ENCODE measurements at regions not wholly inside any gene's neighbourhood (a gene's known extent, or its start where the extent isn't known, plus 50 kb on each side); places are given as distances from the start of the nearest gene placed in this dataset.

DNA sequence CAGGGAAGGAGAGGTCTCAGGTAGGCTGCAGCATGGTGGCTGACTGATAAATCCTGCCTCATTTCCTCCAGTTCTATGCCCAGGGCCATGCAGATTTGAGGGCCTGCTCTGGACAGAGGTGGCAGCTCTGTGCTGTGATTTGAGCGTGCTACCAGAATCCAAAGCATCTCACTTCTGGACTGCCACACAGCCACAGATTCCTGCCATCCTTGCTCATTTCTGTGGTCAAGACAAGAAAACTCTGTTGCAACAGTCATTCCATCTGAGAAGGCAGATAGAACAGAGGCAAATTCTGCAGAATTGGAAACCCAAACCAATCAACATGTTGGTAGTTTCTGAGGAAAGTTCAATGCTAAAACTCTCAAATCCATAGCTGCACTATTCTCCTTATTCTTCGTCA lies 102.8 kb upstream of the GALNT2 start:
- H3K23ac ChIP-seq (ENCODE audit: low read length) = no peak overlapping the region
- H3K4me3 ChIP-seq (ENCODE audit: low read depth, low read length) = no peak overlapping the region
- H3K9ac ChIP-seq (ENCODE audit: low read length) = no peak overlapping the region
- H4K12ac ChIP-seq (ENCODE audit: low read depth, low read length) = no peak overlapping the region
- no peak overlapping the region for H2BK12ac ChIP-seq (ENCODE audit: low read length)
- H3K18ac ChIP-seq (ENCODE audit: low read length) = no peak overlapping the region
- no peak overlapping the region for H2AFZ ChIP-seq (ENCODE audit: insufficient read depth, low read length, poor library complexity)
- no peak overlapping the region for H3K14ac ChIP-seq (ENCODE audit: low read length)
- DNase-seq = no peak
- H4K8ac ChIP-seq (ENCODE audit: low read depth, low read length) = no peak overlapping the region
- H3K79me2 ChIP-seq (ENCODE audit: control insufficient read depth, insufficient read depth, low read length, poor library complexity) = no peaks in the 10 kb centered on the region
- H3K79me1 ChIP-seq (ENCODE audit: low read length) = no peaks in the 10 kb centered on the region
- H3K4me1 ChIP-seq (ENCODE audit: control insufficient read depth in 1 of 2, insufficient read depth in 2 of 2, low read length in 2 of 2) = no peaks in the 10 kb centered on the region
- H3K4ac ChIP-seq (ENCODE audit: low read depth, low read length) = no peak overlapping the region
- H2BK5ac ChIP-seq (ENCODE audit: low read depth, low read length, poor library complexity) = no peak overlapping the region
- no peak overlapping the region for H3K27ac ChIP-seq (ENCODE audit: low read depth, low read length)
- H4K91ac ChIP-seq (ENCODE audit: low read depth, low read length) = no peak overlapping the region
- no peak overlapping the region for H2BK120ac ChIP-seq (ENCODE audit: insufficient read depth, low read length, poor library complexity)
- H3K4me2 ChIP-seq (ENCODE audit: low read length) = no peak overlapping the region
- H2AK5ac ChIP-seq (ENCODE audit: low read length) = no peak overlapping the region
- no peaks in the 10 kb centered on the region for H3K9me3 ChIP-seq (ENCODE audit: insufficient read depth, low read depth, low read length)
- H3K27me3 ChIP-seq (ENCODE audit: insufficient read depth, low read length) = no peaks in the 10 kb centered on the region
- WGBS (ENCODE audit: extremely low coverage, insufficient coverage, insufficient read length) = no CpG with 5 or more reads among the region's 2 CpGs
- no peaks in the 10 kb centered on the region for H3K36me3 ChIP-seq (ENCODE audit: control insufficient read depth in 1 of 2, insufficient read depth in 2 of 2, low read length in 2 of 2)

DNA sequence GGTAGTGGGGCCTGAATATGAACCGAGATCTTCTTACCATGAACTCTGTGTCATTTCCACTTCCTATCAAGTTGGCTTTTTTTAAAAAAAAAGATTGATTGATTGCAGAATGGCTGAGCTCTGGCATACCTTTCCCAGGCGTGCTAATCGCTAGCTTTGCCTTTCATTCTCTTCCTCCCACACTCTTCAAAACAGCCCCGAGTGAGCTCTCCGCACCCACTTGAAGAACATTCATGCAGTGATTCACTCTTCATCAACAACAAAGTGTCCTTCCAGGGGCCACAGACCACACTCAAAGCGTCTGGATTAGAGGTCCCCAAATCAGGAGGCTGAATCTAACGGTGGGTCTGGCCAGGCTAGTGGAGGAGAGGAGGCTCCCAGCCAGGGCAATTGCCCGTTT lies 96.3 kb upstream of the GALNT2 start:
- no peak overlapping the region for H2AK5ac ChIP-seq (ENCODE audit: low read length)
- H3K23ac ChIP-seq (ENCODE audit: low read length) = no peak overlapping the region
- no peak for DNase-seq
- H3K9me3 ChIP-seq (ENCODE audit: insufficient read depth, low read depth, low read length) = peaks cover 3% of the 10 kb centered on the region
- H3K27ac ChIP-seq (ENCODE audit: low read depth, low read length) = no peak overlapping the region
- H3K18ac ChIP-seq (ENCODE audit: low read length) = no peak overlapping the region
- no peak overlapping the region for H3K9ac ChIP-seq (ENCODE audit: low read length)
- H4K91ac ChIP-seq (ENCODE audit: low read depth, low read length) = no peak overlapping the region
- H2BK12ac ChIP-seq (ENCODE audit: low read length) = no peak overlapping the region
- no peaks in the 10 kb centered on the region for H3K4me1 ChIP-seq (ENCODE audit: control insufficient read depth in 1 of 2, insufficient read depth in 2 of 2, low read length in 2 of 2)
- no peaks in the 10 kb centered on the region for H3K79me2 ChIP-seq (ENCODE audit: control insufficient read depth, insufficient read depth, low read length, poor library complexity)
- no peaks in the 10 kb centered on the region for H3K27me3 ChIP-seq (ENCODE audit: insufficient read depth, low read length)
- H2AFZ ChIP-seq (ENCODE audit: insufficient read depth, low read length, poor library complexity) = no peak overlapping the region
- H3K36me3 ChIP-seq (ENCODE audit: control insufficient read depth in 1 of 2, insufficient read depth in 2 of 2, low read length in 2 of 2) = no peaks in the 10 kb centered on the region
- H2BK120ac ChIP-seq (ENCODE audit: insufficient read depth, low read length, poor library complexity) = no peak overlapping the region
- H3K79me1 ChIP-seq (ENCODE audit: low read length) = no peaks in the 10 kb centered on the region
- no peak overlapping the region for H3K4me2 ChIP-seq (ENCODE audit: low read length)
- H3K14ac ChIP-seq (ENCODE audit: low read length) = no peak overlapping the region
- H4K8ac ChIP-seq (ENCODE audit: low read depth, low read length) = no peak overlapping the region
- no peak overlapping the region for H4K12ac ChIP-seq (ENCODE audit: low read depth, low read length)
- no CpG with 5 or more reads among the region's 8 CpGs for WGBS (ENCODE audit: extremely low coverage, insufficient coverage, insufficient read length)
- H3K4me3 ChIP-seq (ENCODE audit: low read depth, low read length) = no peak overlapping the region
- no peak overlapping the region for H2BK5ac ChIP-seq (ENCODE audit: low read depth, low read length, poor library complexity)
- no peak overlapping the region for H3K4ac ChIP-seq (ENCODE audit: low read depth, low read length)

GRCh38 chr1:229971141-229971540 lies 95.9 kb upstream of the GALNT2 start:
- no CpG with 5 or more reads among the region's 13 CpGs for WGBS (ENCODE audit: extremely low coverage, insufficient coverage, insufficient read length)
- Histone ChIP-seq H4K12ac (ENCODE audit: low read depth, low read length) (no peak overlapping the region), H2BK5ac (ENCODE audit: low read depth, low read length, poor library complexity) (no peak overlapping the region), H3K27ac (ENCODE audit: low read depth, low read length) (no peak overlapping the region), H3K9me3 (ENCODE audit: insufficient read depth, low read depth, low read length) (peaks cover 3% of the 10 kb centered on the region), H3K36me3 (ENCODE audit: control insufficient read depth in 1 of 2, insufficient read depth in 2 of 2, low read length in 2 of 2) (no peaks in the 10 kb centered on the region), H3K23ac (ENCODE audit: low read length) (no peak overlapping the region), H4K91ac (ENCODE audit: low read depth, low read length) (no peak overlapping the region), H4K8ac (ENCODE audit: low read depth, low read length) (no peak overlapping the region), H3K79me2 (ENCODE audit: control insufficient read depth, insufficient read depth, low read length, poor library complexity) (no peaks in the 10 kb centered on the region), H3K27me3 (ENCODE audit: insufficient read depth, low read length) (no peaks in the 10 kb centered on the region), H3K4me3 (ENCODE audit: low read depth, low read length) (no peak overlapping the region), H3K14ac (ENCODE audit: low read length) (no peak overlapping the region), H2BK120ac (ENCODE audit: insufficient read depth, low read length, poor library complexity) (no peak overlapping the region), H3K4me2 (ENCODE audit: low read length) (no peak overlapping the region), H3K4ac (ENCODE audit: low read depth, low read length) (no peak overlapping the region), H2AK5ac (ENCODE audit: low read length) (no peak overlapping the region), H3K79me1 (ENCODE audit: low read length) (no peaks in the 10 kb centered on the region), H3K18ac (ENCODE audit: low read length) (no peak overlapping the region), H3K9ac (ENCODE audit: low read length) (no peak overlapping the region), H2BK12ac (ENCODE audit: low read length) (no peak overlapping the region), H2AFZ (ENCODE audit: insufficient read depth, low read length, poor library complexity) (no peak overlapping the region), H3K4me1 (ENCODE audit: control insufficient read depth in 1 of 2, insufficient read depth in 2 of 2, low read length in 2 of 2) (no peaks in the 10 kb centered on the region)
- no peak for DNase-seq

GRCh38 chr1:229972600-229973296 lies 94.3 kb upstream of the GALNT2 start:
- Histone ChIP-seq H3K14ac (ENCODE audit: low read length) (no peak overlapping the region), H3K79me1 (ENCODE audit: low read length) (no peaks in the 10 kb centered on the region), H3K4ac (ENCODE audit: low read depth, low read length) (no peak overlapping the region), H4K12ac (ENCODE audit: low read depth, low read length) (no peak overlapping the region), H3K9ac (ENCODE audit: low read length) (no peak overlapping the region), H3K4me1 (ENCODE audit: control insufficient read depth in 1 of 2, insufficient read depth in 2 of 2, low read length in 2 of 2) (no peaks in the 10 kb centered on the region), H3K27ac (ENCODE audit: low read depth, low read length) (no peak overlapping the region), H4K8ac (ENCODE audit: low read depth, low read length) (no peak overlapping the region), H2AK5ac (ENCODE audit: low read length) (no peak overlapping the region), H4K91ac (ENCODE audit: low read depth, low read length) (no peak overlapping the region), H2AFZ (ENCODE audit: insufficient read depth, low read length, poor library complexity) (no peak overlapping the region), H3K79me2 (ENCODE audit: control insufficient read depth, insufficient read depth, low read length, poor library complexity) (no peaks in the 10 kb centered on the region), H3K9me3 (ENCODE audit: insufficient read depth, low read depth, low read length) (peaks cover 3% of the 10 kb centered on the region), H3K36me3 (ENCODE audit: control insufficient read depth in 1 of 2, insufficient read depth in 2 of 2, low read length in 2 of 2) (no peaks in the 10 kb centered on the region), H3K23ac (ENCODE audit: low read length) (no peak overlapping the region), H2BK120ac (ENCODE audit: insufficient read depth, low read length, poor library complexity) (no peak overlapping the region), H3K4me2 (ENCODE audit: low read length) (no peak overlapping the region), H3K4me3 (ENCODE audit: low read depth, low read length) (no peak overlapping the region), H2BK12ac (ENCODE audit: low read length) (no peak overlapping the region), H2BK5ac (ENCODE audit: low read depth, low read length, poor library complexity) (no peak overlapping the region), H3K18ac (ENCODE audit: low read length) (no peak overlapping the region), H3K27me3 (ENCODE audit: insufficient read depth, low read length) (no peaks in the 10 kb centered on the region)
- no CpG with 5 or more reads among the region's 9 CpGs for WGBS (ENCODE audit: extremely low coverage, insufficient coverage, insufficient read length)
- no peak for DNase-seq
